ENCODE measurements at regions not wholly inside any gene's neighbourhood (a gene's known extent, or its start where the extent isn't known, plus 50 kb on each side); places are given as distances from the start of the nearest gene placed in this dataset.

GRCh38 chr5:3009605-3010004 lies 258.1 kb upstream of the IRX2 start:
- TF ChIP-seq CTCF (IDR thresholded peaks at IDR 0.05) = no peak
- no peak for TF ChIP-seq EP300 (IDR thresholded peaks at IDR 0.05)
- TF ChIP-seq POLR2A (IDR thresholded peaks at IDR 0.05) = no peak

Data from sigmoid colon (tissue), 4 donors.